GM23248 (cell line): ENCODE measurements at regions not wholly inside any gene's neighbourhood (a gene's known extent, or its start where the extent isn't known, plus 50 kb on each side); places are given as distances from the start of the nearest gene placed in this dataset.

Source experiments
- DNase-seq: peaks from one replicate; pipeline ENCODE4 v3.0.0-alpha.2; 2015
- H2AFZ ChIP-seq: fragments of 200-600 bp; sonication (generic); 2 replicates; pipeline ENCODE4 v1.6.1; 2016; ENCODE audit warnings: antibody characterized with exemption
- H3F3A ChIP-seq: fragments of 200-600 bp; sonication (generic); 2 replicates; pipeline ENCODE4 v1.6.1; 2016; ENCODE audit warnings: mild to moderate bottlenecking, antibody characterized with exemption, mixed run types; ENCODE audit not compliant: insufficient read depth
- H3K27ac ChIP-seq: fragments of 200-600 bp; sonication (generic); 2 replicates; pipeline ENCODE4 v1.5.1; 2016; ENCODE audit warnings: mild to moderate bottlenecking
- H3K27me3 ChIP-seq: fragments of 200-600 bp; sonication (generic); replicated peaks from 2 replicates; pipeline ENCODE4 v1.6.1; 2016; ENCODE audit warnings: mild to moderate bottlenecking; ENCODE audit not compliant: insufficient read depth
- H3K36me3 ChIP-seq: fragments of 200-600 bp; sonication (generic); 2 replicates; pipeline ENCODE4 v1.6.1; 2016; ENCODE audit warnings: low read depth, mild to moderate bottlenecking
- H3K4me1 ChIP-seq: fragments of 200-600 bp; sonication (generic); 2 replicates; pipeline ENCODE4 v1.6.1; 2016; ENCODE audit warnings: mild to moderate bottlenecking; ENCODE audit not compliant: insufficient read depth
- H3K4me2 ChIP-seq: fragments of 200-600 bp; sonication (generic); one replicate; pipeline ENCODE4 v1.6.1; 2016; ENCODE audit warnings: mild to moderate bottlenecking; ENCODE audit not compliant: unreplicated experiment
- H3K4me3 ChIP-seq: fragments of 200-600 bp; sonication (generic); 2 replicates; pipeline ENCODE4 v1.5.1; 2016; ENCODE audit warnings: mild to moderate bottlenecking
- H3K79me2 ChIP-seq: fragments of 200-600 bp; sonication (generic); 2 replicates; pipeline ENCODE4 v1.6.1; 2016; ENCODE audit warnings: mild to moderate bottlenecking; ENCODE audit not compliant: insufficient read depth
- H3K9ac ChIP-seq: fragments of 200-600 bp; sonication (generic); 2 replicates; pipeline ENCODE4 v1.6.1; 2016; ENCODE audit warnings: mild to moderate bottlenecking
- H3K9me2 ChIP-seq: fragments of 200-600 bp; sonication (generic); 2 replicates; pipeline ENCODE4 v1.6.1; 2016; ENCODE audit warnings: mixed run types, mild to moderate bottlenecking, moderate library complexity; ENCODE audit not compliant: insufficient read depth
- H3K9me3 ChIP-seq: fragments of 200-600 bp; sonication (generic); one replicate; pipeline ENCODE4 v1.6.1; 2017; ENCODE audit warnings: low read depth
- H4K20me1 ChIP-seq: fragments of 200-600 bp; sonication (generic); 2 replicates; pipeline ENCODE4 v1.6.0; 2016; ENCODE audit not compliant: insufficient read depth
- EZH2 ChIP-seq: fragments of 200-600 bp; sonication (generic); IDR thresholded peaks from 2 replicates; pipeline ENCODE4 v1.6.1; 2018; ENCODE audit warnings: antibody characterized with exemption, mild to moderate bottlenecking; ENCODE audit not compliant: insufficient read depth, poor library complexity, severe bottlenecking
- EZH2phosphoT487 ChIP-seq: fragments of 200-600 bp; sonication (generic); IDR thresholded peaks from 2 replicates; pipeline ENCODE4 v1.6.1; 2018; ENCODE audit warnings: antibody characterized with exemption, moderate library complexity, mild to moderate bottlenecking, low read depth; ENCODE audit not compliant: insufficient read depth
- WGBS, 2 experiments: methylation state at CpG; one replicate each; pipeline ENCODE4 v1.1.6; 2015 to 2017; ENCODE audit warnings: low lambda C conversion rate in 2 of 2, low coverage in 1 of 2; ENCODE audit errors: missing lambda C conversion rate in 2 of 2; 5-methylcytosine and 5-hydroxymethylcytosine counted together
- in situ Hi-C: fragments of 300-500 bp; cut with MboI; formaldehyde crosslinking; loops from 2 replicates; pipeline ENCODE4 v1.15.0; 2020

- WGBS, 2 experiments, result 80 to 81% methylated on average over 9 of the region's 9 CpGs
- Histone ChIP-seq H2AFZ (no peak overlapping the region), H3K9me2 (no peaks in the 10 kb centered on the region), H3F3A (no peaks in the 10 kb centered on the region), H3K36me3 (no peaks in the 10 kb centered on the region), H3K4me1 (no peaks in the 10 kb centered on the region), H3K9me3 (no peaks in the 10 kb centered on the region), H3K4me3 (no peak overlapping the region), H3K27ac (no peak overlapping the region), H4K20me1 (no peaks in the 10 kb centered on the region), H3K4me2 (no peak overlapping the region), H3K27me3 (no peaks in the 10 kb centered on the region), H3K9ac (no peak overlapping the region), H3K79me2 (no peaks in the 10 kb centered on the region)
- in situ Hi-C loops, result no loop called here
- DNase-seq, result no peak
- TF ChIP-seq EZH2 (no peak), EZH2phosphoT487 (no peak)
These were observed 139.3 kb upstream of the ZNF644 start for GRCh38 chr1:91161166-91161565.

GRCh38 chr1:91160363-91161075, 138.7 kb upstream of the ZNF644 start:
- Histone ChIP-seq H3K36me3 (no peaks in the 10 kb centered on the region), H3K4me1 (no peaks in the 10 kb centered on the region), H3K79me2 (no peaks in the 10 kb centered on the region), H3F3A (no peaks in the 10 kb centered on the region), H3K4me2 (no peak overlapping the region), H2AFZ (no peak overlapping the region), H3K4me3 (no peak overlapping the region), H3K9ac (no peak overlapping the region), H3K9me2 (no peaks in the 10 kb centered on the region), H3K9me3 (no peaks in the 10 kb centered on the region), H3K27me3 (no peaks in the 10 kb centered on the region), H4K20me1 (no peaks in the 10 kb centered on the region), H3K27ac (no peak overlapping the region)
- WGBS, 2 experiments, result 76 to 79% methylated on average over 14 of the region's 14 CpGs
- TF ChIP-seq EZH2phosphoT487 (no peak), EZH2 (no peak)
- in situ Hi-C loops, result no loop called here
- no peak for DNase-seq

GRCh38 chr1:91153341-91153740, 131.5 kb upstream of the ZNF644 start:
- Histone ChIP-seq H3K9me2 (no peaks in the 10 kb centered on the region), H3K27me3 (no peaks in the 10 kb centered on the region), H3F3A (no peaks in the 10 kb centered on the region), H2AFZ (no peak overlapping the region), H4K20me1 (no peaks in the 10 kb centered on the region), H3K36me3 (no peaks in the 10 kb centered on the region), H3K4me2 (no peak overlapping the region), H3K9me3 (no peaks in the 10 kb centered on the region), H3K4me1 (no peaks in the 10 kb centered on the region), H3K4me3 (no peak overlapping the region), H3K27ac (no peak overlapping the region), H3K79me2 (no peaks in the 10 kb centered on the region), H3K9ac (no peak overlapping the region)
- WGBS, 2 experiments, result 63 to 64% methylated on average over 1 of the region's 1 CpG
- in situ Hi-C loops, result no loop called here
- TF ChIP-seq EZH2phosphoT487 (no peak), EZH2 (no peak)
- DNase-seq, result no peak

- Histone ChIP-seq H4K20me1 (no peaks in the 10 kb centered on the region), H2AFZ (no peak overlapping the region), H3K79me2 (no peaks in the 10 kb centered on the region), H3K4me3 (no peak overlapping the region), H3F3A (no peaks in the 10 kb centered on the region), H3K9ac (no peak overlapping the region), H3K4me2 (no peak overlapping the region), H3K9me2 (no peaks in the 10 kb centered on the region), H3K4me1 (no peaks in the 10 kb centered on the region), H3K27me3 (no peaks in the 10 kb centered on the region), H3K27ac (no peak overlapping the region), H3K36me3 (no peaks in the 10 kb centered on the region), H3K9me3 (no peaks in the 10 kb centered on the region)
- in situ Hi-C loops, result no loop called here
- TF ChIP-seq EZH2phosphoT487 (no peak), EZH2 (no peak)
- no peak for DNase-seq
- 48 to 49% methylated on average over 5 of the region's 5 CpGs for WGBS, 2 experiments
These were observed 130.5 kb upstream of the ZNF644 start for GRCh38 chr1:91152331-91152730.
